ENCODE measurements at regions not wholly inside any gene's neighbourhood (a gene's known extent, or its start where the extent isn't known, plus 50 kb on each side); places are given as distances from the start of the nearest gene placed in this dataset.

- H3K4me3 ChIP-seq, result no peak overlapping the region
- DNase-seq (no peak), ATAC-seq (no peak)
- WGBS (ENCODE audit: insufficient coverage, low coverage, low lambda C conversion rate, missing lambda C conversion rate), result no CpG with 5 or more reads among the region's 1 CpG
- intact Hi-C loops (cut with DNase I), result no loop called here
- H3K9me3 ChIP-seq, result no peaks in the 10 kb centered on the region
- no peaks in the 10 kb centered on the region for H3K36me3 ChIP-seq
- no peaks in the 10 kb centered on the region for H3K27me3 ChIP-seq
- no peaks in the 10 kb centered on the region for H3K4me1 ChIP-seq
- no peak for TF ChIP-seq POLR2A (IDR thresholded peaks at IDR 0.05)
- TF ChIP-seq CTCF (IDR thresholded peaks at IDR 0.05), result no peak
- H3K27ac ChIP-seq, result no peak overlapping the region
These were observed 102.4 kb downstream of the NR1D2 start for GRCh38 chr3:24047513-24047912.

DNA sequence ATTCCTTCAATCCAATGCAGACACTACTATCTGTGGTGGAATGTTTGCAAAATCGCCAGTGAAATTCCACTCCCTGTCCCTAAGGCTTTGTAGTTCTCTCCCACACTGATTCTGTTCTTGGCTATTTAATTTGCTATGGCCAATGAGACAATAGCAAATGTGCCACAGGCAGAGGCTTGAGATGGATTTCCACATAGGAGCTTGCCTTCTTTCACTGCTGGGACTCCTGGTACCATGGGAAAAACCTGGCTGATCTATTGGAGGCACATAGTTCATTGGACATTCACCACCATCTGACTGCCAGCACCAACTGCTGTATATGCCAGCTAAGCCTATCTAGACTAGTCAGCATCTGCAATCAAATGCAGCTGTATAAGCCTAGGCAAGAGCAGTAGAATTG is 103.8 kb downstream of the NR1D2 start:
- ATAC-seq, result no peak
- WGBS (ENCODE audit: insufficient coverage, low coverage, low lambda C conversion rate, missing lambda C conversion rate), result 73% methylated on average over 1 of the region's 1 CpG
- no peak overlapping the region for H3K4me3 ChIP-seq

GRCh38 chr3:24052446-24052845 is 107.4 kb downstream of the NR1D2 start:
- H3K36me3 ChIP-seq, result no peaks in the 10 kb centered on the region
- intact Hi-C loops (cut with DNase I), result no loop called here
- ATAC-seq, result no peak
- no peak overlapping the region for H3K4me3 ChIP-seq
- no peaks in the 10 kb centered on the region for H3K27me3 ChIP-seq
- TF ChIP-seq CTCF (IDR thresholded peaks at IDR 0.05) (no peak), POLR2A (IDR thresholded peaks at IDR 0.05) (no peak)
- DNase-seq, result no peak
- no peaks in the 10 kb centered on the region for H3K9me3 ChIP-seq
- H3K27ac ChIP-seq, result no peak overlapping the region
- no peaks in the 10 kb centered on the region for H3K4me1 ChIP-seq

More for the DNA sequence above, 103.8 kb downstream of the NR1D2 start:
- no peaks in the 10 kb centered on the region for H3K4me1 ChIP-seq
- intact Hi-C loops (cut with DNase I), result no loop called here
- DNase-seq, result no peak
- no peaks in the 10 kb centered on the region for H3K9me3 ChIP-seq
- H3K27ac ChIP-seq, result no peak overlapping the region
- H3K36me3 ChIP-seq, result no peaks in the 10 kb centered on the region
- H3K27me3 ChIP-seq, result no peaks in the 10 kb centered on the region
- TF ChIP-seq CTCF (IDR thresholded peaks at IDR 0.05) (no peak), POLR2A (IDR thresholded peaks at IDR 0.05) (no peak)

DNA sequence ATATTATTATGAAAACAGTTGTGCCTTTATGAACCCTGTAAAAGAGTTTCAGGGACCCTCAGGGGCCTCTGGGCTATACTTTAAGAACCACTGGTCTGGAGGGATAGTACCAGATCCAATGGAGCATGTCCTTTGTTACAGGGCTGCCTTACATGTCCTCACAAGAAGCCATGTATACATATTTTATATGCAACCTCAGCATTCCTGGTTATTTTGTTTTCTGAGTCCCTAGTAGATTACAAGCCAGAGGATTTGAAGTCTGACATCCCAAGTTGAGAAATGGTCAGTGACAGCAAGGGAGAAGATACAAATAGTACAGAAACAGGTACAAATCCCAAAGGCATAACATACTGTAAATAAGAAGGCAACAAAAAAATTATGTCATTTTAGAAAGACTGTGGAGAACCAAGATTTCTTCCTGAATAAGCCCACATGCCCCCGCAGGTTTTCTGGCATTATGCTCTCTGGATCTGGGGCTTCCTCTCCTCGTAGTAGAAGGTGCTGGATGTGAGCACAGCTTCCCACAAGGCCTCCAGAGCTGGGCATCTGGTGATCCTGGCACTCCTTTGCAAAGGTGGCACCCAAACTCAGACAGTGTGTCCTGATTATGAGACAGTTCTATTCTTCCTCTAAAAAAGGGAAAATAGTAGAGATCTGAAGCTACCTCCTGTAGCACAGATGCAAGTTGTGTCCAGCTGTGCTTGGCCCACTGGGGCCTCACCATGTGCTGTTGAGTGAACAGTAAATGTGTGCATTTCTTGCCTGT is 114.0 kb downstream of the NR1D2 start:
- H3K9me3 ChIP-seq, result no peaks in the 10 kb centered on the region
- no peaks in the 10 kb centered on the region for H3K4me1 ChIP-seq
- no peak overlapping the region for H3K27ac ChIP-seq
- H3K27me3 ChIP-seq, result no peaks in the 10 kb centered on the region
- intact Hi-C loops (cut with DNase I), result no loop called here
- TF ChIP-seq CTCF (IDR thresholded peaks at IDR 0.05) (no peak), POLR2A (IDR thresholded peaks at IDR 0.05) (no peak)
- no peak for DNase-seq
- H3K36me3 ChIP-seq, result no peaks in the 10 kb centered on the region
- ATAC-seq, result no peak
- WGBS (ENCODE audit: insufficient coverage, low coverage, low lambda C conversion rate, missing lambda C conversion rate), result no CpG with 5 or more reads among the region's 2 CpGs
- no peak overlapping the region for H3K4me3 ChIP-seq

- TF ChIP-seq CTCF (IDR thresholded peaks at IDR 0.05) (no peak), POLR2A (IDR thresholded peaks at IDR 0.05) (no peak)
- Histone ChIP-seq H3K36me3 (no peaks in the 10 kb centered on the region), H3K9me3 (no peaks in the 10 kb centered on the region), H3K4me3 (no peak overlapping the region), H3K4me1 (no peaks in the 10 kb centered on the region), H3K27ac (no peak overlapping the region), H3K27me3 (no peaks in the 10 kb centered on the region)
- 91% methylated on average over 3 of the region's 3 CpGs for WGBS (ENCODE audit: insufficient coverage, low coverage, low lambda C conversion rate, missing lambda C conversion rate)
- no peak for DNase-seq
- no peak for ATAC-seq
- intact Hi-C loops (cut with DNase I), result no loop called here
These were observed 115.0 kb downstream of the NR1D2 start for GRCh38 chr3:24060055-24060454.
